PFSK-1 (cell line): ENCODE measurements at regions not wholly inside any gene's neighbourhood (a gene's known extent, or its start where the extent isn't known, plus 50 kb on each side); places are given as distances from the start of the nearest gene placed in this dataset.

ENCODE experiments used
- FOXP2 ChIP-seq: optimal IDR thresholded peaks from 2 replicates; pipeline ENCODE3; 2011; ENCODE audit warnings: borderline replicate concordance, control low read depth, inconsistent platforms; ENCODE audit not compliant: insufficient read depth; ENCODE audit errors: extremely low read length, extremely low read depth
- POLR2AphosphoS5 ChIP-seq: IDR thresholded peaks from 2 replicates; pipeline ENCODE4 v1.6.1; 2012; ENCODE audit warnings: low read depth, mild to moderate bottlenecking, control low read depth, low read length, moderate library complexity
- REST ChIP-seq, 2 experiments: IDR thresholded peaks; 2 replicates each; pipeline versions ENCODE4 v1.6.1 to v1.8.0; 2011 to 2012; ENCODE audit warnings: low read depth in 2 of 2, low read length in 2 of 2, control low read depth in 1 of 2, inconsistent platforms in 1 of 2, mild to moderate bottlenecking in 1 of 2, moderate library complexity in 1 of 2; ENCODE audit not compliant: insufficient read depth in 1 of 2
- SIN3A ChIP-seq: IDR thresholded peaks from 2 replicates; pipeline ENCODE4 v1.6.1; 2012; ENCODE audit warnings: mild to moderate bottlenecking, low read length, moderate library complexity, borderline replicate concordance; ENCODE audit not compliant: insufficient read depth
- TAF1 ChIP-seq: IDR thresholded peaks from 2 replicates; pipeline ENCODE4 v1.6.1; 2012; ENCODE audit warnings: low read length, control low read depth, borderline replicate concordance; ENCODE audit not compliant: insufficient read depth

GRCh38 chr3:30354972-30355371, 251.4 kb upstream of the TGFBR2 start:
- TF ChIP-seq TAF1 (no peak), SIN3A (no peak), POLR2AphosphoS5 (no peak), FOXP2 (no peak)

GRCh38 chr3:30355622-30356021, 250.8 kb upstream of the TGFBR2 start:
- TF ChIP-seq POLR2AphosphoS5 (no peak), REST (IDR thresholded peaks at IDR 0.05; ENCODE audit: insufficient read depth in 1 of 2, low read depth in 2 of 2, low read length in 2 of 2) (no peak), TAF1 (no peak), SIN3A (no peak), FOXP2 (no peak)

GRCh38 chr3:30356866-30357753, 249.3 kb upstream of the TGFBR2 start:
- TF ChIP-seq POLR2AphosphoS5 = no peak

GRCh38 chr3:30357897-30358296, 248.5 kb upstream of the TGFBR2 start:
- TF ChIP-seq SIN3A (no peak), FOXP2 (no peak), REST (IDR thresholded peaks at IDR 0.05; ENCODE audit: insufficient read depth in 1 of 2, low read depth in 2 of 2, low read length in 2 of 2) (no peak), POLR2AphosphoS5 (no peak), TAF1 (no peak)

- TF ChIP-seq FOXP2 (no peak), TAF1 (no peak), POLR2AphosphoS5 (no peak), SIN3A (no peak), REST (IDR thresholded peaks at IDR 0.05; ENCODE audit: insufficient read depth in 1 of 2, low read depth in 2 of 2, low read length in 2 of 2) (no peak)
Observed at GRCh38 chr3:30358871-30359270, 247.5 kb upstream of the TGFBR2 start.

GRCh38 chr3:30368978-30369377, 237.4 kb upstream of the TGFBR2 start:
- TF ChIP-seq REST (IDR thresholded peaks at IDR 0.05; ENCODE audit: insufficient read depth in 1 of 2, low read depth in 2 of 2, low read length in 2 of 2) = no peak
- no peak for TF ChIP-seq SIN3A
- TF ChIP-seq POLR2AphosphoS5 = no peak
- no peak for TF ChIP-seq FOXP2
- TF ChIP-seq TAF1 = no peak
